ENCODE measurements at regions not wholly inside any gene's neighbourhood (a gene's known extent, or its start where the extent isn't known, plus 50 kb on each side); places are given as distances from the start of the nearest gene placed in this dataset.

DNA sequence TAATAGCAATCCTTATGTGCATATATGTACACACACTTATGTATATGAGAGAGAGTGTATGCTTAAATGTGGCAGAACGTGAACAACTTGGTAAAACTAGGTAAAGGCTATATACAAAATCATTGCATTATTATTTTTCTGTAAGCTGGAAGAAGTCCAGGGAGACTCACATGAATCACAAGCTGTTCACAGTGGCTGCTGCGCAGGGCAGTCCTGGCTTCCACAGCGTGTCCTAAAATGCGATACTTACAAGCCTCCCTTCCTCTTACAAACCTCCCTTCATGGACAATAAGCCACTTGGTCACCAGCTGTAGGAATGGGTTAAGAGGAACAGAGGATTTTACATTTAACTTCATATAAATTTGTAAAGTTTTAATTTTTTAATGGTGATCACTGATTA is 114.9 kb upstream of the AGAP1 start:
- H3K4me3 ChIP-seq, result no peak overlapping the region
- H3K27ac ChIP-seq, result no peak overlapping the region

DNA sequence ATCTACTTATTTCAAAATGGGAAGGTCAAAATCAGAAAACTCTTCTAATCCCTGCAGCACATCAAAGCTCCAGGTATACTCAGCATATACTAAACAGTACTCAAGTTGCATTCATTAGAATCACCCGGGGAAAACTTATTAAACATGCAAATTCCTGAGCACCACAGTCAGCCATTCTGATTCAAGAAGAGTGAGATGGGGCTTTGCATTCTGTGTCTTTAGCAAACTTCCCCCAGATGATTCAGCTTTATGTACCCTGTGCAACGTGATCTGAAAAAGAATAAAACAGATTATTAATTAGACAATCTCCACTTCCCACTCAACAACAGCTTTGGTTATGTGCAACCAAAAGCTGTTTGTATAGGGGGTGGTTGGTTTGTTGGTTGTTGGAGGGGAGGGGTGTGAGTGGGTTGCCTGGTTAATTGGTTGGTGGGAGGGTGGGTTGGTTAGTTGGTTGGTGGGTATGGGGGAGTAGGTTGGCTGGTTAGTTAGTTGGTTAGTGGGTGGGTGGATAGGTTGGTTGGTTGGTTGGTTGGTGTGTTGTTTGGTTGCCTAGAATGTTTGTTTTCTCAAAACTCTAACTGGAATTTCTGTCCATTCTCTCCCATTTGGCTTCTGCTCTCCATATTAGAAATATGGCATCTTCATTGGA is 112.5 kb upstream of the AGAP1 start:
- Histone ChIP-seq H3K4me3 (no peak overlapping the region), H3K27ac (no peak overlapping the region)

DNA sequence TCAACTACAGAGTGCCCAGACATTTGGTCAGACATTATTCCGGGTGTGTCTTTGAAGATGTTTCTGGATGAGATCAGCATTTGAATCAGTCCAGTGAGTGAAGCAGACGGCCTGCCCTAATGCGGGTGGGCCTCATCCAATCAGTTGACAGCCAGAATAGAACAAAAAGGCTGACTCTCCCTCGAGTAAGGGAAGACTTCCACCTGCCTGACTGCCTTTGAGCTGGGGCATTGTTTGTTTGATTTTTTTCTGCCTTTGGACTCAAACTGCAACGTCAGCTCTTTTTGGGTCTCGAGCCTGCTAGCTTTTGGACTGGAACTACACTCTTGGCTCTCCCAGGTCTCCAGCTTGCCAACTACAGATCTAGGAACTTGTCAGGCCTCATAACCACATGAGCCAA is 111.7 kb upstream of the AGAP1 start:
- no peak overlapping the region for H3K27ac ChIP-seq
- no peak overlapping the region for H3K4me3 ChIP-seq

DNA sequence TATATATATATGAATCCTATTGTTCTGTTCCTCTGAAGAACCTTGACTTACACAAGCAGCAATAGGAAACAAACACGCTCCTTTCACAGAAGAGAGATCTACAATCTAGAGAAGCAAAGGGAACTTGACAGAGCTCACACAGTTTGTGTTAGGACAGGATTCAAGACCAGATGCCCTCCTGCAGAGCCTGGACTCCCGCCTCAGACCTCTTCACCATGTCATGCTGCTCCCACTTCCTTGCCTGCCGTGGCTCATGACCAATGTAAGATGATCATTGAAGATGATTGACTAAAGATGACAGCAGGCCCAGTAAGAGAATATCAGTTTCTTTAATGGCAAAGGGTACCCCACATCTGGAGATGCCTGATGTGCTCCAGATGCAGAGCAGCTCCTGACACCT is 111.2 kb upstream of the AGAP1 start:
- Histone ChIP-seq H3K4me3 (no peak overlapping the region), H3K27ac (no peak overlapping the region)

DNA sequence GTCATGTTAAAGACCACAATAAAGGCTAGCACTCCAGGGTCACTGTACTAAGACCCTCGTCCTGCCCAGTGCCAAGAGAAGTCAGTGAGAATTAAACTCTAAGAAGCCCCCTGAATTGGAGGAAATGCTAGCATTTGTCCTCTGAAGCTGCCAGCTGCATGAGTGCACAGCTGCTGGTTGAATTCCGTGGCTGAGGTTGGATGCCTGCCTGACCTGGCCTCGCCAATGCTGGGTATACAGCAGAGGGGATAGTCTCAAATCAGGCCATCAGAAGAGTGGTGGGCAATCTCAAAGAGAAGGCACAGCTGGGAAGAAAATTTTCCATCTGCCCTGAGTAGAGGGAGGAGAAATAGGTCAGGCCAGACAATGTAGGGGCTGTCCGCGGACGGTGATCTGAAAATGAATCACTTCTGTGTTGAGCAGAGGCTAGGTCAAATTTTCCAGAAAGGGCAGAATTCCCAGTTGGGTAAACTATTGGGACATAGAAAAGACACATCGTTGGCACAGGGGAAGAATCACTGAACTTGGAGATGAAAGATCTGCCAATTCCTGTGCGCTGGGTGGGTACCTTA is 110.5 kb upstream of the AGAP1 start:
- H3K27ac ChIP-seq, result no peak overlapping the region
- H3K4me3 ChIP-seq, result no peak overlapping the region

DNA sequence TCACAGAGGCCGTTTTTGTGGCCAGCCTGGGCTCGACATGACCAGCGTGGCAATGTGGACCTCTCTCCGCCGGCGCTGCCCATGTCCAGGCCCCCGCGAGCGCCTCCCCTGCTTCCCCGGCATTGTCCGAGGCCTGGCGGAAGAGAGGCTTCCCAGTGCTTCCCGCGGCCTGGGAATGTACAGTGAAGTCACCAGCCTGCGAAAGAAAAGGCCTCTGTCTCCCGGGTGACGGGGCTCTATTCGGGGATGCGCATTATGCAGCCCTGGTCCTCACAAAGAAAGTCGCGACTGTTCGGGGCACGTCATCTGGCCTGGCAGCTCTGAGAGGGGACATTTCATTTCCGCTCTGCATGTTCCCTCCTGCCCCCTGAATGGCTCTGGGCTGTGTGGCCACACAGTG is 109.2 kb upstream of the AGAP1 start:
- Histone ChIP-seq H3K27ac (no peak overlapping the region), H3K4me3 (no peak overlapping the region)

DNA sequence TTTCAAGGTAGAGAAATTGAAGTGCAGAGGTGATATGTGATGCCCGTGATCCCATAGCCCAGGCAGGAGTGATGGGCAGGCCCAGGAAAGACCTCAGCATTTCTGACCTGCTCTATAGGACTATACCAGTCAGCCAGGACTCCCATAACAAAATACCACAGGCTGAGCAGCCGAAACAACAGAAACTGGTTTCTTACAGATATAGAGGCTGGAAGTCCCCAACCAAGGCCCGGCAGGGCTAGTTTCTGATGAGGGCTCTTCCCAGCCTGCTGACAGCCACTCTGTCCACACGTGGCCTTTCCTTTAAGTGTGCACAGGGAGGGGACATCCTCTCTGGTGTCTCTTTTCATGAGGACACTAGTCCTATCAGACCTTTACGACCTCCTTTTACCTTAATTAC is 104.2 kb upstream of the AGAP1 start:
- no peak overlapping the region for H3K4me3 ChIP-seq

DNA sequence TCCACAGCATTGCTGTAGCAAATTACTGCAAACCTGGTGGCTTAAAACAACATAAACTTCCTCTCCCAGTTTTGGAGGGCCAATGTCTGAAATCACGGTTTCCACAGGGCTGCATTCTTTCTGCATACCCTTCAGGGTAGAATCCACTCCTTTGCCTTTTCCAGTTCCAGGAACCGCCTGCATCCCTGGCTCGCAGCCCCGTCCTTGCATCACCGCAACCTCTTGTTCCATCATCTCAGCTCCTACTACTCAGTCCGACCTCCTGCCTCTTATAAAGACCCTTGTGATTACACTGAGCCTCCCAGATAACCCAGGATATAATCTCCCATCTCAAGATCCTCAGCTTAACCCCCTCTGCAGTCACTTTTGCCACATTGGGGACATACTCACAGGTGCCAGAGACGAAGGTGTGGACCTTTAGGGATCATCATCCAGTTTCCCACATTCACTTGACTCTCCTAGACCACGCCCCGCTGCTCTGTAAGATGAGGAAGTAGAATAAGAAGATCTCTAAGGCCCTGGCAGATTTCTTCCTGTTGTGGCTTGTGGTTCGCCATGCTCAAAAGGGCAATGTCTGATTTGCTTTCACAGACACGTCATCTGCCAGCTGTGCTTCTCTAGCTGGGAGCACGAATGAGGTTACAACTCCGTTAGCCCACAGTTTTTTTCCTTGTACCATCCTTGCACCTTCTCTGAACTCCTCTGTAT is 103.6 kb upstream of the AGAP1 start:
- H3K27ac ChIP-seq, result no peak overlapping the region
- no peak overlapping the region for H3K4me3 ChIP-seq

More for the DNA sequence above, 104.2 kb upstream of the AGAP1 start:
- no peak overlapping the region for H3K27ac ChIP-seq

DNA sequence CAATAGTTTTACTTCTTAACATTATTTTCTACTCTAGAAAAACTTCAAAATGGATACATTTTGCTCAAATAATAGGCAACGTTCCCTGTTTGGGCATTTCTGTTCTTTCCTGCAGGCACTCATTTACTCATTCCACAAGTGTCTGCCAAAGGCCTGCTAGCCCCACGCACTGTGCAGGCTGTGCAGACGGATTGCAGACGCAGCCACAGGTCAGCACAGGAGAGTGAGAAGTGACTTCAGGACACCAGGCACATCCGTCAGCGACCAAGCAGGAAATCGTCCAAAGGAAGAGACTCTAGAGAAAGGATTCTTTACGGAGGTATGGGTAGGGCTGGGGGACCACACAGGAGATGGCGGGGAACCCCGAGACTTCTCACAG is 103.0 kb upstream of the AGAP1 start:
- no peak overlapping the region for H3K27ac ChIP-seq
- H3K4me3 ChIP-seq, result no peak overlapping the region

DNA sequence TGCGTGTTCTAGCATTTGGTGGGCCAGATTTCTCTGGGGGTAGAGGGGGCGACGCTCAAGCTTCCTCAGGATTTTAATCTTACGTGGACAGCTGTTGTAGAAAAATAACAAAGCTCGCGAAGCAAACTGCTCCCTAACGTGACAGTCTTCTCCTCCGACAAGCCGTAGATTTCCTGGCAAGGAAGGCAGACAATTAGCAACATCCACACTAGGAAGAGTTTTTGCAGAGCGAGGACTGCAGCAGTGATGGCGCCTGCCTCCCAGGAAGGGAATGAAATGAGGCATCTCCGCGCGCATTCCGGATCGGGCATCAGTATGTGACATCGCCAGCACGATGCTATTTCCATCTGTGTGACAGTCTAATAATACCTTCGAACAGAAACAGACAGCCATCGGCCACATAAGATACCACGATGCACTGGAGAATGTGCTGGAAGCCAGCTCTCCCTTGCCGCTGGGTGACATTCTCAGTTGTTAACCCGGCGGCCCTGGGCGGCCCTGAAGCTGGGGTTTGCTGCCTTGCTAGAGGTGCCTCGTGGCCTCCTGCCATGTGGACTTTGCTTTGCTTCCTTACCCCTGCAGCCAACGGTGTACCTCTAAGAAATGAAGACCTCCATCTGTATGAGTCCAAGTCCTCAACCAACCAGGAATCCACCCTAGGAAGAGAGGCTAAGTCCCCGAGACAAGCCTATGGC is 101.8 kb upstream of the AGAP1 start:
- H3K4me3 ChIP-seq, result no peak overlapping the region
- H3K27ac ChIP-seq, result no peak overlapping the region

DNA sequence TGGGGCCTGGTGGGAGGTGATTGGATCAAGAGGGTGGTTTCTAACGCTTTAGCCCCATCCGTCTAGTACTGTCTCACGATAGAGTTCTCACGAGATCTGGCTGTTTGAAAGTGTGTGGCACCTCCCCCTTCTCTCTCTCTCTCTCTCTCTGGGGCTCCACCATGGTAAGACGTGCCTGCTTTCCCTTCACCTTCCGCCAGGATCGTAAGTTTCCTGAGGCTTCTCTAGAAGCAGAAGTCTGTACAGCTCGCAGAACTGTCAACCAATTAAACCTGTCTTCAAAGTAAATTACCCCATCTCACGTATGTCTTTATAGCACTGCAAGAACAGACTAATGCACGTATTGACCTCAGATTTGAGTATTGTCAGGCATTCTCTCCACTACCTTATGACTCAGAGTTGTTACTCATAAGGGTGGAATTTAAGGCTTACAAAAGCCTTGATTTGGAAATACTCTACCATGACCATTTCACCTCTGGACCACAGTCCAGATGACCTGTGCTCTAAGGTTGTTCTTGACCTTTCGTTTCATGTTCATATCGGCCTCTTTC is 99.5 kb upstream of the AGAP1 start:
- Histone ChIP-seq H3K27ac (no peak overlapping the region), H3K4me3 (no peak overlapping the region)

DNA sequence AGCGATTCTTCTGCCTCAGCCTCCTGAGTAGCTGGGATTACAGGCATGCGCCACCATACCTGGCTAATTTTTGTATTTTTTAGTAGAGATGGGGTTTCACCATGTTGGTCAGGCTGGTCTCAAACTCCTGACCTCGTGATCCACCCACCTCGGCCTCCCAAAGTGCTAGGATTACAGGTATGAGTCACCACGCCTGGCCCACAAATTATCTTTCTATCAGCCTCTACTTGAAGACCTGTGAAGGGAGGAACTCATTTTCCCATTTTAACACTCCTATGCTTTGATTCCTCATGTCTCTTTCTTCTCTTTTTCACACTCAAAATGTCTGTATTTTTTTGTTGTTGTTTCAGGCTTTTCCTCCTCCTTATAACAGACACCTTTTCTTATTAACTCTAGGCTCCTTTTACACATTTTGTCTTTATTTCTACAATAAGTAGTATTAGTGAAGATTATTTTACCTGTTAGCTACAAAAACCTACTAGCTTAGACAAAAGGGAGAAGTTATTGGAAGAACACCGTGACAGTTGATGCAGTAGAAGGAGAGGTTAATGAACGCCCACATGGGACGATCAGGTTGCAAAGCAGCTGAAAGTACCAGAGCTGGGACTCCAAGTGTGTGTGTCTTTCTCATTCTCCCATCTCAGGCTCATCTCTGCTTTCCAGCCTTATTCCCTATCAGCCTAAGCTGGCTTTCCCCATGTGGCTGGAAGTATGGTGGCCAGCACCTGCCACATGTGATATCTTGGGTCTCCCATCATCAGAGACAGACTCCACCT is 97.6 kb upstream of the AGAP1 start:
- H3K27ac ChIP-seq, result no peak overlapping the region
- no peak overlapping the region for H3K4me3 ChIP-seq

DNA sequence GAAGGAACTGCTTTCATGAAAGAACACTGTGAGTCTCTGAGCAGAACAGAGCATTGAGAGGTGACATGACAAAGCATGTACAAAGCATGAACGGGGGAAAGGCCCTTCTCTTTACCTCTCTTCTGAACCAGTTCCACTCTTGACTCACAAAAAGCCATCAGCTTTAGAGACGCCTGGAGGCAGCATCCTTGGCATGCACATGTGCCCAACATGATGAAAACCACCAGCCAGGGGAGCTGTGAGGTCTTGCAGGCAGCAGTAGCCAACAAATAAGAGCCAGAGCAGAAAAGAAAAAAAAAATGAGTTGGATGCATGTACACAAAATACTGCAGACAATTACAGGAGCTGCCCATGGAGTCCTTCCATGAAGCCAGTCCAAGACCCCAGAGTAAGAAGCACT is 95.5 kb upstream of the AGAP1 start:
- Histone ChIP-seq H3K4me3 (no peak overlapping the region), H3K27ac (no peak overlapping the region)

DNA sequence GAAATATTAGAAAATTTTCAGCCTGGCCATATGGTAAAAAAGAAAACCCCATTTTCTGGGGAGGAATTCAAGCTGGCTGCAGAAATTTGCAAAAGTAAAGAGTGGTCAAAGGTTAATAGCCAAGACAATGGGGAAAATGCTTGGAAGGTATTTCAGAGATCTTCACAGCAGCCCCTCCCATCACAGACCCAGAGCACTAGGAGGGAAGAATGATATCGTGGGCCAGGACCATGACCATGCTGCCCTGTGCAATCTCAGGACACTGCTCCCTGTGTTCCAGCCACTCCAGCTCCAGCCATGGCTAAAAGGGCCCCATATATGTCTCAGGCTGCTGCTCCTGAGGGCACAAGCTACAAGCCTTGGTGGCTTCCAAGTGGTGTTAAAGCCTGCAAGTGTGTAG is 93.9 kb upstream of the AGAP1 start:
- H3K4me3 ChIP-seq, result no peak overlapping the region
- H3K27ac ChIP-seq, result no peak overlapping the region

DNA sequence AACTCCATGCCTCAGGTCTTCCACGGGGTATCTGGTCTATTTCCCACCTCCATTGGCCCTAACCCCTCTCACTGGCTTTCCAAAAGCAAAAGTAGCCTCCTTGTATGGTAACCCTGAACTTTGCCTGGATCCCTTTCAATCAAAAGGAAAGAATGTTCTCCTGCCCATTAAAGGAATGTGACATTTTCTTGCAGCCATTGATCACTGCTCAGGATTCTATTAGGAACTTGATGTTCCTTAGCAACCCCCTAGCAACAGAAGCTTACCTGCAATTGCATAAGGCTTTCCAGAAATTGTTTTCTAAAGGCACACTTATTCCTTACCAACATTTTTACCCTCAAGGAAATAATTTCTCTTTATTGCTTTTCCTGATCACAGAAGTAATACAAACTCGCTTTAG is 91.4 kb upstream of the AGAP1 start:
- no peak overlapping the region for H3K27ac ChIP-seq
- H3K4me3 ChIP-seq, result no peak overlapping the region

DNA sequence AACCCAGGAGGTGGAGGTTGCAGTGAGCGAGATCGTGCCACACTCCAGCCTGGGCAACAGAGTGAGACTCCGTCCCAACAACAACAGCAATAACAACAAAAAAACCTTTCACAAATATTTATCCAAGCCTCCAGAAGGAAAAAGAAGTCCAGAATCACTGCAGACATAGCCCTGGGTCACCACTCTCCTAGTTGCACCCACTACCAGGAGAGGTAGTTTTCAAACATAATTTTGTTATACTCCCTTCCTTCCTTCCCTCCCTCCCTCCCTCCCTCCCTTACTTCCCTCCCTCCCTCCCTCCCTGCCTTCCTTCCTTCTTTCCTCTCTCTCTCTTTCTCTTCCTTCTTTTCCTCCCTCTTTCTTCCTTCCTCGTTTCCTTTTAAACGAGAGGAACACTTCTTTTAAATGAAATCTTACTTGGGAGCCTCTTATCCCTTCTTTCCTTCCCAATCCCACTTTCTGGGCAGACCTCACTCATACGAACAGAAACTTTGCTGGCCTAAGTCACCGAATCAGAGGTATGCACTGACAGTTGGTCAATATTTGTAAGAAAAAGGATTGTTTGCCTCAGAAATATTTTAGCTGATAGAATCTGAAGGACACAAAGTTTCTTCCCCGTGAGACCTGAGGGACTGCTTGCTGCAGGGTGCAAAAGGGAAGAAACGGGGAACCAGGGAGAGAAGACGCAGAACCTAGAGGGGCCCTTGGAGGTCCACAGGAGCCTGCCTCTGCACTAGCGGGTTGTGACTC is 88.1 kb upstream of the AGAP1 start:
- Histone ChIP-seq H3K4me3 (no peak overlapping the region), H3K27ac (no peak overlapping the region)

DNA sequence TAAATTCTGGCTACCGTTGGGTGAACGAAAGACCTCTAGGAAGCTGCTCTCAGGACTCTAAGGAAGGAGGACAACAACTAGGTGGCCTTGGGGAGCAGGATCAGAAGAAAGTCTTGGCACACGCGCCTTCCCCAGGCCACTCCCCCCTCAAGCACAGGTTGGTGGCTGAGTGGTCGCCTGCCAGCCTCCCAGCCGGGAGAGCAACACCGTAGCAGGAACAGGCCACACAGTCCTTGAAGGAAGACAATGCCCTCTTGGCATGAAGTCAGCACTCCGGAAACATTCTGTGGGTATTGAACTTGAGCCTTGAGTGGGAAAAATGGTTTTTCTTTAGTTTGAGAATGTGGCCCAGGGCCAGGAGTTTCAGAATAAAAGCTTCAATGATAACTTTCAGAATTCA is 87.4 kb upstream of the AGAP1 start:
- H3K27ac ChIP-seq, result no peak overlapping the region
- no peak overlapping the region for H3K4me3 ChIP-seq

DNA sequence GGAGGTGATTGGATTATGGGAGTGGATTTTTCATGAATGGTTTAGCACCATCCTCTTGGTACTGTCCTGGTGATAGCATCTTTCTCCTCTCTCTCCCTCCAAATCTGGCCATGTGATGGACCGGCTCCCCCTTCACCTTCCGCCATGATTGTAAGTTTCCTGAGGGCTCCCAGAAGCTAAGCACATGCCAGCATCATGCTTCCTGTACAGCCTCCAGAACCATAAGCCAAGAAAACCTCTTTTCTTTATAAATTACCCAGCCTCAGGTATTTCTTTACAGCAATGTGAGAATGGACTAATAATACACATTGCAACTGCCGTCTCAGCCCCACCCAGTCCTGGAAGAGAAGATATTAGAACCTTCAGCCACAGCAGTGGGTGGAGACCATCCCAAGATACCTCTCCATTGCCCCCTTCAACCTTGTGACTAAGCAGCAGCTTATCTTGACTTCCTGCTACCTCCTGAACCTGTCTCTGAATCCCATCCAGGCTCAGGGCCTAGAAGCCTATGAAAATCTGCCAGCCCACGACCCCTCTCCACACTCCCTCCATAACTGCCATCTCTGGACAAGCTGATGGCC is 81.8 kb upstream of the AGAP1 start:
- no peak overlapping the region for H3K27ac ChIP-seq
- no peak overlapping the region for H3K4me3 ChIP-seq

DNA sequence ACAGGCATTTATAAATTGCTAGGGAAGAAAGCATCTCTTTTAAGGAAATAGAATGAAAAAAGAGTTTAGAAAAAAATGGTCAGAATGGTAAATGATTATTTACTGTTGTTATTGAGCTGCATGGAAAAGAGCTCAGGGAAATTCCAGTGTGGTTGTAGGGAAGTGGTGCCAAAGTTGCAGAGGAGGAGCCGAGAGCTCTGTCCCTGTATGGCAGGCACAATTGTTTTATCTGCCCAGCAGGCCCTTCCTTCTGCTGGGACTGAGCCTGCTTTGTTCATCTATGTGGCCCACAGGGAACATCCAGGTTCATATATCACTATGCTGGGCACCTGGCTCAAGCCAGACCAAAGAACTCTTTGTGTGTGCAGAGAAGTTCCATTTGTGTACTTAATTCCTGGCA is 80.8 kb upstream of the AGAP1 start:
- Histone ChIP-seq H3K27ac (no peak overlapping the region), H3K4me3 (no peak overlapping the region)
